Stimulated activated CD4-positive, alpha-beta T cell treated with anti-CD3 and anti-CD28 coated beads, Interleukin-1b, Interleukin-23, amount 100 ng/mL, for 24 hours (primary cell): ENCODE measurements at regions not wholly inside any gene's neighbourhood (a gene's known extent, or its start where the extent isn't known, plus 50 kb on each side); places are given as distances from the start of the nearest gene placed in this dataset.
"Not testable (repeated sequence)": the region's sequence is repeated elsewhere in the genome, so short reads cannot be mapped to it uniquely, and the experiment has no call there.

Experiments used
- DNase-seq, 4 experiments: peaks; one replicate each; pipeline ENCODE4 v3.0.0-alpha.2; 2020; ENCODE audit warnings: low read depth in 4 of 4, low spot score in 1 of 4

GRCh38 chr12:47610686-47611252 is 95.1 kb downstream of the RPAP3 start:
- DNase-seq, result no peak

GRCh38 chr12:47609806-47610205 is 96.0 kb downstream of the RPAP3 start:
- no peak for DNase-seq

GRCh38 chr12:47608671-47609070 is 97.2 kb downstream of the RPAP3 start:
- DNase-seq, result not testable (repeated sequence)

GRCh38 chr12:47604221-47604873 is 101.5 kb downstream of the RPAP3 start:
- DNase-seq, result no peak

- DNase-seq, result no peak
Measured at GRCh38 chr12:47602949-47603558, 102.8 kb downstream of the RPAP3 start.

- DNase-seq, result no peak
Measured at GRCh38 chr12:47602325-47602724, 103.5 kb downstream of the RPAP3 start.

- no peak for DNase-seq
Measured at GRCh38 chr12:47601071-47601470, 104.8 kb downstream of the RPAP3 start.

- no peak for DNase-seq
Measured at GRCh38 chr12:47591795-47592194, 114.0 kb downstream of the RPAP3 start.

- no peak for DNase-seq
Measured at GRCh38 chr12:47591361-47591791, 114.5 kb downstream of the RPAP3 start.

GRCh38 chr12:47590771-47591360 is 115.0 kb downstream of the RPAP3 start:
- no peak for DNase-seq

- DNase-seq, result no peak
Measured at GRCh38 chr12:47586952-47587669, 118.7 kb downstream of the RPAP3 start.

- no peak for DNase-seq
Measured at GRCh38 chr12:47585507-47585906, 120.3 kb downstream of the RPAP3 start.

GRCh38 chr12:47578836-47579235 is 127.0 kb downstream of the RPAP3 start:
- no peak for DNase-seq

GRCh38 chr12:47577206-47577989 is 128.4 kb downstream of the RPAP3 start:
- no peak for DNase-seq

- no peak for DNase-seq
Measured at GRCh38 chr12:47576289-47576945, 129.4 kb downstream of the RPAP3 start.

GRCh38 chr12:47574252-47575021 is 131.4 kb downstream of the RPAP3 start:
- DNase-seq, result no peak

- no peak for DNase-seq
Measured at GRCh38 chr12:47573146-47573659, 132.6 kb downstream of the RPAP3 start.

- DNase-seq, result no peak
Measured at GRCh38 chr12:47570151-47570550, 135.7 kb downstream of the RPAP3 start.

GRCh38 chr12:47562201-47562600 is 143.6 kb downstream of the RPAP3 start:
- DNase-seq, result no peak
